CD4-positive, alpha-beta T cell treated with Interleukin-6 for 4 hours (primary cell): ENCODE measurements at regions not wholly inside any gene's neighbourhood (a gene's known extent, or its start where the extent isn't known, plus 50 kb on each side); places are given as distances from the start of the nearest gene placed in this dataset.
"Not testable (repeated sequence)": the region's sequence is repeated elsewhere in the genome, so short reads cannot be mapped to it uniquely, and the experiment has no call there.

ENCODE experiments used
- DNase-seq: peaks from one replicate; pipeline ENCODE4 v3.0.0-alpha.2; 2020; ENCODE audit warnings: mixed read lengths

DNA sequence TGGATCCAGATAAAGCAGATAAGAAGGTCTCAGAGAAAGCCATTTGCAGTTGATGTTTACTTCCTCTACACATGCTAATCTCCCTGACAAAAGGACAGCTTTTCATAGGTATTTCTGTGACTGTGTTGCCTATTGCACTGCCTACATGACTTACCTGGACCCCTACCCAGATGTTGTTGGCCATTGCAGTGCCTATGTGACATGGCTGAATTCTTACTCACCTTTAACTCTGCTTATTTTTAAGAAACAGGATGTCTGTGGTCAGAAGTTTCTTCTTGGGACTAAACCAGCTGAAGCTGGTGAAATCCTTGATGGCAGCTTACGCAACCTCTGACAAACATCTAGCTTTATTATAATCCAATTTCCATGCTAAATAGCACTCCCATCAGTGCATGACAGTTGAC, 50.7 kb downstream of the PPIAL4D start:
- not testable (repeated sequence) for DNase-seq

DNA sequence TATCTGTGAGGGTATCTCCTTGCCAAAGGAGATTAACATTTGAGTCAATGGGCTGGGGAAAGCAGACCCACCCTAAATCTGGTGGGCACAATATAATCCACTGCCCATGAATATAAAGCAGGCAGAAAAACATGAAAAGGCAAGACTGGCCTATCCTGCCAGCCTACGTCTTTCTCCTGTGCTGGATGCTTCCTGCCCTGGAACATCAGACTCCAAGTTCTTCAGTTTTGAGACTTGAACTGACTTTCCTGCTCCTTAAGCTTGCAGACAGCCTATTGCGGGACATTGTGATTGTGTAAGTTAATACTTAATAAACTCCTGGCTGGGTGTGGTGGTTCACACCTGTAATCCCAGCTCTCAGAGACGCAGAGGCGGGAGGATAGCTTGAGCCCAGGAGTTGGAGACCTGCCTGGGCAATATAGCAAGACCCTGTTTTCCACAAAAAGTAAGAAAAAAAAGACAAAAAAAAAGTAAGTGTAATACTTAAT, 52.4 kb downstream of the PPIAL4D start:
- not testable (repeated sequence) for DNase-seq

GRCh38 chr1:145188869-145189542, 53.0 kb downstream of the PPIAL4D start:
- DNase-seq, result peak; percentile 41

- not testable (repeated sequence) for DNase-seq
Measured at GRCh38 chr1:145182606-145183413, 59.2 kb downstream of the PPIAL4D start.

GRCh38 chr1:145176285-145176925, 65.6 kb downstream of the PPIAL4D start:
- DNase-seq, result not testable (repeated sequence)

- DNase-seq, result not testable (repeated sequence)
Measured at GRCh38 chr1:145174377-145174776, 67.6 kb downstream of the PPIAL4D start.

- peak; percentile 0 for DNase-seq
Measured at GRCh38 chr1:145168220-145168848, 72.6 kb downstream of the FAM72D start.

DNA sequence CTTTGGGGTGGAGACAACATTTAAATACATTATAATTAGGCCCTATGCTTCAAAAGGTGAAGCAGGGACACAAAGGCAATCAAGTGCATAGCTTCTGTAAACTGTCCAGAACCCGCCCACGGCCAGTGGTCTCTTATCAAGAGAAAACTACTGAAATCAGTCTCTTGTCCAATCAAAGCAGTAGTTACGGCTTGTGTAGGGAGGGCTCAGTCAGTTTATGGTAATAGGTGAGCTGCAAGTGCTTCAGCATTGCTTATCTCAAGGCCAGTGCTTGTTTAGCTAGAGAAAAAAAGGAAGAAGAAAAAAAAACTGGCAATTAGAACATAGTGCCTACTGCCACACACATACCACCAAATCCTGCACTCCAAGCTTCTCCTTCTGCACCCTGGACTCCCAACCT, 68.6 kb downstream of the FAM72D start:
- not testable (repeated sequence) for DNase-seq
